GM13976 (cell line): ENCODE measurements at regions not wholly inside any gene's neighbourhood (a gene's known extent, or its start where the extent isn't known, plus 50 kb on each side); places are given as distances from the start of the nearest gene placed in this dataset.
"Not testable (repeated sequence)": the region's sequence is repeated elsewhere in the genome, so short reads cannot be mapped to it uniquely, and the experiment has no call there.

Source experiments
- DNase-seq: peaks from one replicate; pipeline ENCODE4 v3.0.0; 2012; ENCODE audit warnings: low spot score
- in situ Hi-C: fragments of 300-500 bp; cut with MboI; formaldehyde crosslinking; loops from one replicate; pipeline ENCODE4 v1.12.0; 2022; ENCODE audit warnings: low sequenced_read_pairs, mixed read lengths, inconsistent platforms; ENCODE audit not compliant: unreplicated experiment
- TF ChIP-seq, protein P1 (sequence below): IDR thresholded peaks from 2 replicates; pipeline ENCODE4 v1.5.1; 2012; ENCODE audit warnings: borderline replicate concordance, mild to moderate bottlenecking; ENCODE audit not compliant: insufficient read depth; ENCODE audit errors: extremely low read depth, missing control alignments, control extremely low read depth

DNA sequence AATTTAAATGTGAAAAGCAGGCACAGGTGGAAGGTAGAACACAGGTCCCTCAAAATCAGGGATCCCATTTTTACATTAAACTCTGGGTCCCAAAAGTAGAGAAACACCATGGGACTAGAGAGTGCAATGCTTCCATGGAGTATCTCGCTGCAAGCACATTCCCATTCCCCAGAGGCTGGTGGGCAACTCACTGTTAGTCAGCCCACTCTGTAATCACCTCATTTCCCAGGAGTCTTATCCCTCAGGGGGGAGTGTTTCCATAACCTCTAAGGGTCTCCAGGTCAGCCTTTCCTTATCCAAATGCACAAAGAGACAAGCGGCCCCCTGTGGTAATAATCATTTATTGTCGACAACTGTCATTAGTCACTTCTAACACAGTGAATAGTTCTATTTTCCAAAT lies 490.1 kb upstream of the LRRC7 start:
- DNase-seq, result no peak
- in situ Hi-C loops, result no loop called here

DNA sequence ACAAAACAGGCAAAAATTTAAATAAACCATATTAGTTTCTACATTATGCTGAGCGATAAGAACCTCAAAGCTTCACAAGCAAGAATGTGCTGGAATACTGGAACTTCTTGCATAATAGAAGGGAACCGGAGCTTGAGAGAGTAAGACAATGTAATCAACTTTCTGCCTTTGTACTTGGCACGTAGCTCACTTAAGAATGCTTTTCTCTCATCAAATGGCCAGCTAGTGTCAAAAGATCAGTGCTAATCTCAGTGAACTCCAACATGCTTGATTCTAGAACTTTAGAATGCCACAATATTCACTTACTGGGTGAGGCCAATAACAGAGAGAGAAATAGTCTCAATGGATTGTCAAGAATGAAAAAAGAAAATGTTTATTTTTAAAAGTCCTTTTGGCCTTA lies 486.1 kb upstream of the LRRC7 start:
- in situ Hi-C loops, result no loop called here
- TF ChIP-seq, protein P1, sequence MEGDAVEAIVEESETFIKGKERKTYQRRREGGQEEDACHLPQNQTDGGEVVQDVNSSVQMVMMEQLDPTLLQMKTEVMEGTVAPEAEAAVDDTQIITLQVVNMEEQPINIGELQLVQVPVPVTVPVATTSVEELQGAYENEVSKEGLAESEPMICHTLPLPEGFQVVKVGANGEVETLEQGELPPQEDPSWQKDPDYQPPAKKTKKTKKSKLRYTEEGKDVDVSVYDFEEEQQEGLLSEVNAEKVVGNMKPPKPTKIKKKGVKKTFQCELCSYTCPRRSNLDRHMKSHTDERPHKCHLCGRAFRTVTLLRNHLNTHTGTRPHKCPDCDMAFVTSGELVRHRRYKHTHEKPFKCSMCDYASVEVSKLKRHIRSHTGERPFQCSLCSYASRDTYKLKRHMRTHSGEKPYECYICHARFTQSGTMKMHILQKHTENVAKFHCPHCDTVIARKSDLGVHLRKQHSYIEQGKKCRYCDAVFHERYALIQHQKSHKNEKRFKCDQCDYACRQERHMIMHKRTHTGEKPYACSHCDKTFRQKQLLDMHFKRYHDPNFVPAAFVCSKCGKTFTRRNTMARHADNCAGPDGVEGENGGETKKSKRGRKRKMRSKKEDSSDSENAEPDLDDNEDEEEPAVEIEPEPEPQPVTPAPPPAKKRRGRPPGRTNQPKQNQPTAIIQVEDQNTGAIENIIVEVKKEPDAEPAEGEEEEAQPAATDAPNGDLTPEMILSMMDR, result no peak
- no peak for DNase-seq

More for the DNA sequence above, 490.1 kb upstream of the LRRC7 start:
- TF ChIP-seq, protein P1, result no peak

DNA sequence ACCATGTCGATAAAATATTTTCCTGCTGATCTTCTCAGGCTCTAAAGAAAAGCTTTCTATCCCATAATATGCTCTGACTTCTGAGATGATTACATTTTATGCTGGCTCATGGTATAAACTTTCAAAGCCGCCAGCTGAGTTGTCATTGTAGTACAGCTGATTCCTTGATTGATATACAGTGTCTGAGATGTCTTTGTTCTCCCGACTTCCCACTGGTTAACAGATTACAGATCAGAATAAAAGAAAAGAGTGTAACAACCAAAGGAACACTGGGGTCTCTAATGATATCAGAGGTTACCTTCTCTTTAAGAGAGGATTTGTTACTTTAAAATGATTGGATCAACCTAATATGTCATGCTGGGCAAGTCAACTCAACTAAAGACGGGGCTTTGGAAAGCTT lies 485.4 kb upstream of the LRRC7 start:
- TF ChIP-seq, protein P1, result no peak
- in situ Hi-C loops, result no loop called here
- no peak for DNase-seq

DNA sequence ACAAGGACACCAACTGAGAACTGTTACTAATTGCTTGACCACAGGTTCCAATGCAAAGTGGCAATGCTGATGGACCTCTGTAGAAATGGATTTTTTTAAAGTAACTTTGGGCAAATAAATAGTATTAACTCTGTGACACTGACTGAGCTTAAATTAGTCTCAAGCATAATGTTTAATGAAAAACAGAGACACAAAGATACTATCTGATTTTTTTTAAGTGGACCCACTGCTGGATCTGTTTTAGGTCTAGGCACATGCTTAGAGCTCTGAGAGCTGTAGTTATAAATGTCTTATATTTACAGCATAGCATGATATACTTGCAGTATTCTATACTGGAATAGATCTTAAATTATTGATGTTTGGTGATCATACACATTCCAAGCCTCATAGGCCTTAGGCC lies 481.6 kb upstream of the LRRC7 start:
- DNase-seq, result no peak
- TF ChIP-seq, protein P1, result no peak
- in situ Hi-C loops, result no loop called here

DNA sequence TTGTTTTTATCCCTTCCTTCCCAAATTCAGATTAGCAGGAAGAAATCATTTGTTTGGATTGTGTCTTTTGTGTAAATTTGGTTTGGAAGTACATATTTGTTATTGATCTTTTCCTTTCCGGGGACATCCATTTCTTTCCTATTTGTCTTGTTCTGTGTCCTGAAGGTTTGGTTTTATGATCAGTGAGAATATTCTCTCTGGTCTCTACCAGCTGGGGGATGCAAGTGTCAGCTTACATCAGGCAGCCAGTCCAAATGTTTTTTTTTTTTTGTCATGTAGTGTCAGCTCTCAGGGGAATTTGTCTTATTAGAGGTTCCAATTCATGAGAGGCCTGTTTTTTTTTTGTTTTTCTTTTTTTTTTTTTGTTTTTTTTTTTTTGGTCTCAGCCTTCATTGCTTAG lies 479.2 kb upstream of the LRRC7 start:
- no peak for DNase-seq
- TF ChIP-seq, protein P1, result no peak

DNA sequence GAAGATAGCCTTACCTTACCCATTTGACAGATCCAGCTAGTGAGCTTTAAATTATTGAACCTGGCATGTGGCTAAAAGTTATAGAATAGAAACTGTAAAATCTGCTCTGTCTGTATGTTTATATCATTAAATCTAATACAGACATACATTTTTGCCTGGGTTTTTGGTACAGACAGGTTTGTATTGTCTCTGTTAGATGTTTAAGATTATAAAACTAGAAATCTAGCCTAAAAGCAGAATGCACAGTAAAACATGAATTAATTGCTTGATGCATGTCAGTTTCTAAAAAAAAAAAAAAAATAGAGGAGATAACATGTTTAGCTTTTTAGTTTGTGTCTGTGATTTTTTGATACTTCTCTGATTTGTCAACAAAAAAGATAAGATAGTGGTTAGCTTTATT lies 477.6 kb upstream of the LRRC7 start:
- TF ChIP-seq, protein P1, result no peak
- DNase-seq, result no peak
- in situ Hi-C loops, result no loop called here

More for the DNA sequence above, 479.2 kb upstream of the LRRC7 start:
- in situ Hi-C loops, result no loop called here

DNA sequence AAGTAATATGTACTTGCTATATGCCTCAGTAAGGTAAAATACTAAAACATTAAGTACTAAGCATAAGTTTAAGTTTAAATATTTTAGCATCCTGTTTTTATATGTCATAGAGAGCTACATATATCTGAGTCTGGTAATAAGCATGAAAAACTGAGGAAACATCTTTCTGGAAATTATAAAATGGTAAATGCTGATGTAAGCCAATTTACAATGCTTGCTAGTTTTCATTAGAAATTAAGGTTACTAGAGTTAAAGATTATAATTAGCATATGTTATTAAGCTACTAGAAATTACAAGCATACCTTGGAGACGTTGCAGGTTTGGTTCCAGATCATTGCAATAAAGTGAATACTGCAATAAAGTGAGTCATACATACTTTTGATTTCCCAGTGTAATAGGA lies 477.0 kb upstream of the LRRC7 start:
- TF ChIP-seq, protein P1, result no peak
- in situ Hi-C loops, result no loop called here
- no peak for DNase-seq

DNA sequence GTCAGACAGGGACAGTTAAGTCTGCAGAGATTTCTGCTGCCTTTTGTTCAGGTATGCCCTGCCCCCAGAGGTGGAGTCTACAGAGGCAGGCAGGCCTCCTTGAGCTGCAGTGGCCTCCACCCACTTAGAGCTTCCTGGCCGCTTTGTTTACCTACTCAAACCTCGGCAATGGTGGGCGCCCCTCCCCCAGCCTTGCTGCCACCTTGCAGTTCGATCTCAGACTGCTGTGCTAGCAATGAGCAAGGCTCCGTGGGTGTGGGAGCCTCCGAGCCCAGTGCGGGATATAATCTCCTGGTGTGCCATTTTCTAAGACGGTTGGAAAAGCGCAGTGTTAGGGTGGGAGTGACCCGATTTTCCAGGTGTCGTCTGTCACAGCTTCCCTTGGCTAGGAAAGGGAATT lies 465.7 kb upstream of the LRRC7 start:
- DNase-seq, in situ Hi-C loops: not testable (repeated sequence)
